ENCODE measurements at regions not wholly inside any gene's neighbourhood (a gene's known extent, or its start where the extent isn't known, plus 50 kb on each side); places are given as distances from the start of the nearest gene placed in this dataset.
A peak's percentile ranks its signal among the peaks of the same experiment; 100 is the strongest.

DNA sequence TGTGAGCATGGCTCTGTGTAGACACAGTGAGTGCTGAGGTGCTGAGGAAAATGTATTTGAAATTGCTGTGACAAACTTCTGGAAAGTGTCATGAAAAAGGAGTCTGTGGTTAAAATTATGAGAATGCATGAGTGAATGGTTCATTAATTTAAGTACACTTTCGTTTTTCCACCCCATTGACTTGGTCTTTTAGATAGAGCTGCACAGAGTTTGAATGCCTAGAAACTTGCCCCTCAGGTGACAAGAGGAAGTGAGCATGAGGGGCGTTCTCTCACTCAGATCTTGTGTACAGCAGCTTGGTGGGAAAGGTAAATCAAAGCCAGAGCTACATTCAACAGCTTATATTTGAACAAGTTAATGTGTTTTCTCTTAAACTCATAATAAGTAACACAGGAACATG is 296.8 kb downstream of the WDR72 start:
- DNase-seq = no peak

- DNase-seq = no peak
Observed at GRCh38 chr15:53461677-53462076, 297.8 kb downstream of the WDR72 start.

DNA sequence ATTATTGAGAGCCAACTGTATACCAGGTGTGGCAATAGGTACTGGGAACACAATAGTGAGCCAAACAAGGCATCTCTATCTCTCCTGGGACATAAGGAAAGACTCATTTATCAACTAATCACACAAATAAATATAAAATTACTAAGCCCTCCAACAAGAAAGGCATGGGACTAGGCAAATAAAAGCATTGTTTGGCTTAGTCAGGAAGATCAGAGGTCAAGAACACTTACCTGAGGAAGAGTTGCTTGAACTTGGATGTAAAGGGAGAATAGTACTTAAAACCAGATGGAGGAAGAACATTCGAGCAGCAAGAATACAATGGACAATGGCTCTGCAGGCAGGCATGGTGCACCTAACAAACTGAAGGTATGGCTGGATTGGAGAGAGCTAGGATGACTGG is 300.7 kb downstream of the WDR72 start:
- DNase-seq = no peak

DNA sequence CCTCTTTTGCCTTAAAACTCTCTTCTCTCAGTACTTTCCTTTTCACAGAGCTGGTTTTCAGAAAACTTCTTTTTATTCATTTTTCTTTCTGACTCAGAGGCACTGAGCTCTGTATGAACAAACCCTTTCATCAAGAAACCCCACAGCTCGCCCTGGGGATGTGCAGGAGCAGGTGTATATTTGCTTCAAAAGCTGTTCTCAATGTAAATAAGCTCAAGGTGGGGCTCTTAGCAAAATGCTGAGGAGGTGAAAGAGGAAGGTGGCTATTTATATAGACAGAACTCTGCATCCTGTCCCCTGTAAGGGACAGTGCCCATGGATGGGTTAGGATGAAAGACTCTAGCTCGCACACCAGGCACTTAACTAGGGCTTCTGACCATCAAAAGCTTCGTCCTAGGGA is 302.0 kb downstream of the WDR72 start:
- no peak for DNase-seq

DNA sequence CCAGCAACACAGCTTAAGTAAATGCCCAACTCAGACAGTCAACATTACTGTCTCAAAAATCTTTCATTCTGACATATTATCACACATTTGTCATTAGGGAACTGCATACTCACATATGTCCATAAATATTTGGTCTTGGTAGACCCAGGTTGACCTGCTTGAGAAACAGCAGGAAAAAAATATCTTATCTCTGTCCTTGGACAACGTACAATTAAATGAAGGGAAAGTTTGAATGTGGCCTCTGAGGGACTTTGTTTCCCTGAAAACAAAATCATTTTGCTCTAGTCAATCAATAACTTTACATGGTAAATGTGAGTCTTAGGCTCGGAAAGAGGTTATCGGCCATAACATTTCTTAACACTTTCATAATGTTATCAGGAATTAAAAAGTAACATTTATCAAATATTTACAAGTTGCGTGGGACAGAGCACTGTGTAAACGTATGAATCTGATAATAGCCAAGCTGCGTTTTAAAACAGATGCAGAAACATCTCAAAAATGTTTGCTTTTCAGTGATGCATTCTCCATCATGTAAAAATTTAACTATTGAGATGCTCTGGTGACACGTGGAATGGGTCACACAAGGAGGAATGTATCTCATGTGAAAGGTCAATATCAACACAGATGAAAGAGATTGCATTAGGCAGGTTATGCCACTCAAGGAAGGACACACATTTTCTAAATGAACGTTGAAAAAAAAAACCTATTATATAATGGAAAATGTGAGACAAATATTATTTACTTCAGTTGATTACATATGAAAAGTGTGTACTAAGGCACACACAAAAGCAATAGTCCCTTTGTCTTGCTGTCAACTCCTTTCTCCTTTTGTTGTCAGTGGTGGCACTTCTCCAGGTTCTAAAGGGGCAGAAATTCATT is 304.4 kb downstream of the WDR72 start:
- DNase-seq = no peak

GRCh38 chr15:53454535-53454842 is 305.0 kb downstream of the WDR72 start:
- DNase-seq = no peak

GRCh38 chr15:53453253-53454105 is 306.0 kb downstream of the WDR72 start:
- no peak for DNase-seq

DNA sequence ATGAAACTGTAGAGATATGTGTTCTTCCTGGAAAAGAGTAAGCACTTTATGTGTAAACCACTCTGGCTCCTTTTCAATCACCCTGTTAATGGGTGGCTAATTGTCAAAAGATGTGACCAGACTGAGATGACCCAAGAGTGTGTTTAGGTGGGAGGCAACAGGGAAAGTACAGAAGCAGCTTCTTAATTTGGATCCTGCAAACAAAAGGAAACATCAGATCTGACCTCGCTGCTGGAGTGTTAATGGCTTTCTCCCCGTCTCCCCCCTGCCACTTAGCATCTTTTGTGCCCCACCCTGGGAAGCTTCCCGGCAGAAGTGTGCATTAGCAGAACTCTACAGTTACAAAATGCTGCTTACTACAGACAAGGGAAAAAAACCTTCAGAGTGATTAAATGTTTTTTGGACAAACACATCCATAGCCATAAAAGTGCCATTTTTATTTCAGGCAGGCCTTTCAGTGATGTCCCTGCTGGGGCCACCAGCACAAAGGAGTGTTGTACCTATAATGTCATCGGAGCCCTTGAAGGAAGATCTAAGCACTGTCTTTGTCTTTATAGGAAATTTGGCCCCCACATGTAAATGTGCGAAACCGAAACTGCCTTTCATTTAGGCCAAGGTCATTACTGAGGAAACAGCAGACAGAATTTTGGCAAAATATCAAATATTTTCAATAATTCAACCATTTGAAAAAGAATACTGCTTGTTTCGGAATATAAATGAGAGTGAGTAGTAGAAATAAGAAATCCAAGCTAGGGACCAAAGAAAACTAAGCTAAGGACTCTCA is 311.0 kb downstream of the WDR72 start:
- DNase-seq = peak in 1 of 51 donors; percentile 1

DNA sequence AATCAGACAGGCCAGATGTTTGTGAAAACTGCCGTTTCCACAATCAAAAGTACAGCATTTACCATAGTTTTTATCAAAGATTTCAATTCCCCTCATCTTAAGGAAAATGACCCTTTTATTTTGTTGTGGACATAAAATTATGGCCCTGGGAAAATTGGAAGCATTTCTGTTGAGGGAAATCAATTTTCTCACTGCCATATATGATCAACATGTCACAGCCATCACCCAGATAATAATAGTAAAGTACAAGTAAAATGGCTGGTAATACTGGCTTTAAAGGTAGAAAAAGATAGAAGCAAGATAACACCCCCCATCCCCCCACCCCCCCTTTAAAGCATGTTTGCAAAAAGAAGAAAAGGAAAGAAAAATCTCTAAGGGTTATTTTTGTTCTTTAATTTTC is 311.7 kb downstream of the WDR72 start:
- no peak for DNase-seq

- no peak for DNase-seq
Observed at GRCh38 chr15:53447053-53447574, 312.3 kb downstream of the WDR72 start.

GRCh38 chr15:53446376-53446775 is 313.1 kb downstream of the WDR72 start:
- no peak for DNase-seq

DNA sequence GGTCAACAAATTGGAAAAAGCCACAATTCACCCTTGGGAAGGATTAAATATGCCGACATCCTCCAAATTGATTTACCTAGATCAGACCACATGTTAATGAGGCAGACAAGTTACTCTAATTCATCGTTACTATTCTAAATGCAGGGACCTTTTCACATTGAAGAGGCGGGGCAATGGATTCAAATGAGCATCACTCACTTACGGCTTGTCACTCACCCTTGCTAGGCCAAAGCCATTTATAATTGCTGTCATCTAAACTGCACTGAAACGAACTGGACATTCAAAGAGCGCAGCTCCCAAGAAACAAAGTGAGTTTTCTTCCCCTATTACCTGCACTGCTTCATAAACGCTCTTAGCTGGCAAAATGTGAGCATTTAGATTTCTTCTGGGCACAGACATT is 313.9 kb downstream of the WDR72 start:
- no peak for DNase-seq

DNA sequence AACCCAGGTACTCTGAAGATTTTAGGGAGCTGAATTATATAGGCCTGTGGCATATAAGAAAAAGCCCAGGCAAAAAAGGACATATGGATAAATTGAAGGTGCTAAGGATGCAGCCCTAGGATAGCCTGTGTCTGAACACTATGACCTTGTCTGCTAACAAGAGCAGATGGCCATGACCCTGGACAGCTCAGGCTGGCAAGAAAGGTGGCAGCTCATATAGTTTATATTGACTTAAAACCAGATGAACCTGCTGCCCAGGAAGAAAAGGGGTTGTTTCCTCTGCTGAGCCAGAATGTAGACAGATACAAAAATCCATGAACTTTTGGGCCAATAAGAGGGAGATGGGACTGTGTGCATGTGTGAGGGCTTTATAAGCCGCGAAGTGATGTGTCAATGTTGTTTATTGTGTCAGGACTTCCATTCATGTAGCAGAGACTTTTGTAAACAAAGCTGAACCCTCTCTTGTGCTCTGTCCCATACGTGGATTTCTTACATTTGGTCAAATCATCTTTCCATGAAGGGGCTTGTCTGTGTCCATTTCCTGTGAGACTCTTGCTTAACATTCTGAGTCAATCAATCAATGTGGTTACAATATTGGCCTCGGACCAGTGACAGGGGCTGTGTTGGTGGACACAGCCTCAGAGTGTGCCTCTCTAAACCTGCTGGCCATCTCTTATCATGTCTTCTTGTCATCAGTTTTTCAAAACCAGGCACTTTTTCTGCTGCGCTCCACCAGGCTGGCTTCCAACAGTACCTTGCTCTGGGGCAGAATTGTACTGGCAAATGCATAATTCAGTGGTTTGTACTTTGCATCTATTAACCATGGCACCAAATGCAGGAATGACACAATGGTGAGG is 321.2 kb downstream of the WDR72 start:
- DNase-seq = no peak

DNA sequence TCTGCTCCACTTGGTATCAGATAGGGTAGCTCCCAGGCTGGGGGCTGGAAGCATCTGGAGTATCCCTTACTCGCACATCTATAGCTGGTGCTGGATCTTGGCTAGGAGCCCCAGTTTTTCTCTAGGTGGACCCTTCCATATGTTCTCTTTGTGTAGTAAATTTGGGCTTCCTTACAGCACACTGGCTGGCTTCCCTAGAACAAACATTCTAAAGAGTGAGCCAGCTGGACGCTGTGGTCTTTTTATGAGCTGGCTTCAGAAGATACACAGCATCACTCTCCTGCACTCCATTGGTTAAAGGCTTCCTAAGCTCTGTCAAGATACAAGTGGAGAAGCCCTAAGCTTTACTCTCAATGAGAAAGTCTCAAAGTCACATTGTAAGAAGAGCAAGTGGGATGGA is 322.1 kb downstream of the WDR72 start:
- no peak for DNase-seq

GRCh38 chr15:53434174-53434678 is 325.2 kb downstream of the WDR72 start:
- DNase-seq = no peak

- no peak for DNase-seq
Observed at GRCh38 chr15:53416219-53416940, 343.1 kb downstream of the WDR72 start.

DNA sequence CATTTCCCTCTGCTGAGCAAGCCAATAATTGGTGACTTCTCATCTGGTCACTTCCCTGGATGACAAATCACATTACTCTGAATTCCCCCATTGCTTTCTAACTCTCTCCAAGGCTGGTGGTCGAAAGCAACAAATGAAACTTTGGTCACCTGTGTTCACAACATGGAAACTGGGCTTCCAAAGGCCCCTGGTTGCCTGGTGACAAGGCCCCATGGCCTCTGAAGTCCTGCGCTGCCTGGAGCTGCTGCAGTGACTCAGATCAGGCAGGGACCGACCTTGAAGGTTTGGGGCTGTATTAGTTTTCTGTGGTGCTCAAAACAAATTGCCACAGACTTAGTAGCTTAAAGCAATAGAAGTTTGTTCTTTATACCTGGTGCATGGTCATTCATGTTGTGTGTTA is 345.3 kb downstream of the WDR72 start:
- DNase-seq = no peak

- DNase-seq = no peak
Observed at GRCh38 chr15:53412542-53412941, 346.9 kb downstream of the WDR72 start.

DNA sequence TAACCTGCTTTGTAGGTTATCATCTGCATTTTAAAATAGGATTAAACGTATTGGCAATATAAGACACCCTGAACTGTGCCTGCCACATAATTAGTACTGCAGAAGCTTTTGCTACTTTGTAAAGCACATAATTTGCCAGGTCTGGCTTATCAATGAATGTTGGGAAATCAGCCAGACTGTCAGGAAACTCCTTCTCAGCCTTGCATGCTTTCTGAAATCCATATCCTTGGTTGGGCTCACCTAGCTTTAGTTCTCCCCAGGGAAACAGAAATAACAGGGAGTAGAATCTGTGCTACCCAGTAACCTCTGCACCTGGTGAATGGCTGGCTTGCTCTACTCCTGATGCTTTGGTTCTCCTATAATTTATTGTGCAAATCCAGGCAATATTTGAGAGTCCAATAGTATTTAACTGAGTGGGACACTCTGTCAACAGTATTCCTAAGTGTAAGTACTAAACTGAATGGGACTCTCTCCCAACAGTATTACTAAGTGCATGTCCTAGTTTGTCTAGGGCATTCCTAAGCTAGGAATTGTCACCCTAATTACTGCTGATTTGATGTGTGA is 354.5 kb downstream of the WDR72 start:
- no peak for DNase-seq

DNA sequence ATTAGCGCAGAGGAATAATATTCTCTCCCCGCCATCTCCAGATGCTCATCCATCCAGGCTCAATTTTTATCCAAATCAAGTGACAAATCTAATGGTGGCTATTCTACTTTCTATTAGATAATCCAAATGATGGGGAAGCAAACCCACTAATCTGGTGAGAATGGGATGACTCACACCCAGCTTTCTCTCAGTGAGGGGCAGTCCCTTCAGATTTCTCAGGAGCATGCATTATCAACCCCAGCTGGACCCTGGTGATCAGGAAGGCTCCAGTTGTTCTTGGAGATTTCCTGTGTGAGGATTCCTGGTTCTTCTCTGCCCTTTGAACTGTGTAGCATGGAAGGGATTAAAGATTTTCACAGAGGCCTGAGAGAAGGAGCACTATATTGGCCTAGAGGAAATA is 358.0 kb downstream of the WDR72 start:
- DNase-seq = no peak
